ENCODE measurements at regions not wholly inside any gene's neighbourhood (a gene's known extent, or its start where the extent isn't known, plus 50 kb on each side); places are given as distances from the start of the nearest gene placed in this dataset.

DNA sequence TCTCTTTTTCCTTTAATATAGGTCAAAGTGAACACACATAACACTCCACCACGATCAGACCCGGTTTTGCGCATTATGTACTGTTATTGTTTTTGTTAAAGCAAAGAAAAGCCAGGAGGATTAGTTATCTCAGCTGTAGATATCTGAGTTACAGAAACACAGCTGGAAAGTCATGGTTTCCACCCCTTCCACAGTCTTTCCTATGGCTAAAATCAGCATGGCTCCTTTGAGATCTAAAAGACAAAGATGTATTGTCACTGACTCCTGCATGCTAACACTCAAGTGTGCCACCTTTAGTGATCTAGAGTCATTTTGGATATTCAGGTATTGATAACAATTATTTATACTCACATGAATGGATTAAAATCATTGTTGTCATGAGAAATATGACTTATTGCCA lies 260.0 kb downstream of the FIGN start:
- Mint-ChIP-seq H3K27me3 (ENCODE audit: unreplicated experiment) (no peaks in the 10 kb centered on the region), H3K4me1 (ENCODE audit: low read depth, unreplicated experiment) (peaks cover 8% of the 10 kb centered on the region), H3K9me3 (ENCODE audit: low read depth, unreplicated experiment) (peaks cover 3% of the 10 kb centered on the region), H3K27ac (ENCODE audit: unreplicated experiment) (no peak overlapping the region), H3K4me3 (ENCODE audit: low read depth, unreplicated experiment) (no peak overlapping the region), H3K36me3 (ENCODE audit: insufficient read depth, unreplicated experiment) (no peaks in the 10 kb centered on the region)
- no peak for DNase-seq
- TF ChIP-seq, protein P1, sequence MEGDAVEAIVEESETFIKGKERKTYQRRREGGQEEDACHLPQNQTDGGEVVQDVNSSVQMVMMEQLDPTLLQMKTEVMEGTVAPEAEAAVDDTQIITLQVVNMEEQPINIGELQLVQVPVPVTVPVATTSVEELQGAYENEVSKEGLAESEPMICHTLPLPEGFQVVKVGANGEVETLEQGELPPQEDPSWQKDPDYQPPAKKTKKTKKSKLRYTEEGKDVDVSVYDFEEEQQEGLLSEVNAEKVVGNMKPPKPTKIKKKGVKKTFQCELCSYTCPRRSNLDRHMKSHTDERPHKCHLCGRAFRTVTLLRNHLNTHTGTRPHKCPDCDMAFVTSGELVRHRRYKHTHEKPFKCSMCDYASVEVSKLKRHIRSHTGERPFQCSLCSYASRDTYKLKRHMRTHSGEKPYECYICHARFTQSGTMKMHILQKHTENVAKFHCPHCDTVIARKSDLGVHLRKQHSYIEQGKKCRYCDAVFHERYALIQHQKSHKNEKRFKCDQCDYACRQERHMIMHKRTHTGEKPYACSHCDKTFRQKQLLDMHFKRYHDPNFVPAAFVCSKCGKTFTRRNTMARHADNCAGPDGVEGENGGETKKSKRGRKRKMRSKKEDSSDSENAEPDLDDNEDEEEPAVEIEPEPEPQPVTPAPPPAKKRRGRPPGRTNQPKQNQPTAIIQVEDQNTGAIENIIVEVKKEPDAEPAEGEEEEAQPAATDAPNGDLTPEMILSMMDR (IDR thresholded peaks at IDR 0.05; ENCODE audit: unreplicated experiment) = no peak
- CTCF ChIA-PET = no interaction called here
- intact Hi-C loops (cut with micrococcal nuclease; ENCODE audit: unreplicated experiment) = loop anchor here (10.0 kb wide), 1 partner anchor 959 kb away; no protein-coding TSS in a partner anchor
- no TSS peak for BruUV-seq (replicated peaks)

GRCh38 chr2:163474889-163475288 lies 260.9 kb downstream of the FIGN start:
- Mint-ChIP-seq H3K9me3 (ENCODE audit: low read depth, unreplicated experiment) (peaks cover 3% of the 10 kb centered on the region), H3K4me1 (ENCODE audit: low read depth, unreplicated experiment) (peaks cover 8% of the 10 kb centered on the region), H3K27me3 (ENCODE audit: unreplicated experiment) (no peaks in the 10 kb centered on the region), H3K36me3 (ENCODE audit: insufficient read depth, unreplicated experiment) (no peaks in the 10 kb centered on the region), H3K27ac (ENCODE audit: unreplicated experiment) (no peak overlapping the region), H3K4me3 (ENCODE audit: low read depth, unreplicated experiment) (no peak overlapping the region)
- TF ChIP-seq, protein P1 (IDR thresholded peaks at IDR 0.05; ENCODE audit: unreplicated experiment) = no peak
- BruUV-seq (replicated peaks) = no TSS peak
- CTCF ChIA-PET = interaction anchor here (0.6 kb wide), 1 partner anchor 13 kb away, joined by 3 read pairs; no protein-coding TSS in a partner anchor
- no peak for DNase-seq
- intact Hi-C loops (cut with micrococcal nuclease; ENCODE audit: unreplicated experiment) = loop anchor here (5.0 to 10.0 kb wide), 3 partner anchors 137 to 960 kb away; no protein-coding TSS in a partner anchor

GRCh38 chr2:163474319-163474744 lies 261.5 kb downstream of the FIGN start:
- TF ChIP-seq, protein P1 (IDR thresholded peaks at IDR 0.05; ENCODE audit: unreplicated experiment) = no peak
- no peaks in the 10 kb centered on the region for H3K27me3 Mint-ChIP-seq (ENCODE audit: unreplicated experiment)
- no peak overlapping the region for H3K27ac Mint-ChIP-seq (ENCODE audit: unreplicated experiment)
- no TSS peak for BruUV-seq (replicated peaks)
- H3K4me1 Mint-ChIP-seq (ENCODE audit: low read depth, unreplicated experiment) = peaks cover 8% of the 10 kb centered on the region
- no peak overlapping the region for H3K4me3 Mint-ChIP-seq (ENCODE audit: low read depth, unreplicated experiment)
- no peaks in the 10 kb centered on the region for H3K36me3 Mint-ChIP-seq (ENCODE audit: insufficient read depth, unreplicated experiment)
- CTCF ChIA-PET = no interaction called here
- intact Hi-C loops (cut with micrococcal nuclease; ENCODE audit: unreplicated experiment) = loop anchor here (5.0 to 10.0 kb wide), 3 partner anchors 138 to 960 kb away; no protein-coding TSS in a partner anchor
- peaks cover 3% of the 10 kb centered on the region for H3K9me3 Mint-ChIP-seq (ENCODE audit: low read depth, unreplicated experiment)
- DNase-seq = no peak

DNA sequence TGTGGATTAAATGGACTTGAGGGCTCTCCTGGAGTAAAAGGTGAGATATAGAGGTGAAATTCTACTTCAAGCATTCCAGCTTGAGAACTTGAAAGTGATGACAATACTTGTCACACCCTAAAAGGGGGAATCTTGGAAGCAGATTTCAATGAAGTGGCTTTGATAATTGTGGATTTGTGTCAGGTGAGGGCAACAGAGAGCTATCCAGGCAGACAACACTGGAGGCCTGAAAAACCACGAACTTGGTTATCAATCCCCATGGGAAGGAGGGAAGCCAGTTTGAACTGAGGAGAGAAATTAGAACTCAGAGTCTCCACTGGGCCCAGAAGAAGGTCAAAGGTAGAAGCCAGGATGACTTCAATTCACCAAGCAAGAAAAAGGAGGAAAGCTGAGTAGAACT lies 263.9 kb downstream of the FIGN start:
- no peaks in the 10 kb centered on the region for H3K9me3 Mint-ChIP-seq (ENCODE audit: low read depth, unreplicated experiment)
- peak; percentile 20 for DNase-seq
- H3K27me3 Mint-ChIP-seq (ENCODE audit: unreplicated experiment) = no peaks in the 10 kb centered on the region
- H3K4me3 Mint-ChIP-seq (ENCODE audit: low read depth, unreplicated experiment) = no peak overlapping the region
- CTCF ChIA-PET = interaction anchor here (0.8 to 1.7 kb wide), 4 partner anchors 10 to 589 kb away, joined by 3 to 4 read pairs (median 4); no protein-coding TSS in a partner anchor
- no peaks in the 10 kb centered on the region for H3K36me3 Mint-ChIP-seq (ENCODE audit: insufficient read depth, unreplicated experiment)
- peaks cover 8% of the 10 kb centered on the region for H3K4me1 Mint-ChIP-seq (ENCODE audit: low read depth, unreplicated experiment)
- no peak overlapping the region for H3K27ac Mint-ChIP-seq (ENCODE audit: unreplicated experiment)
- intact Hi-C loops (cut with micrococcal nuclease; ENCODE audit: unreplicated experiment) = loop anchor here (2.0 to 10.0 kb wide), 5 partner anchors 140 to 1007 kb away; no protein-coding TSS in a partner anchor
- TF ChIP-seq, protein P1 (IDR thresholded peaks at IDR 0.05; ENCODE audit: unreplicated experiment) = peak; percentile 34
- BruUV-seq (replicated peaks) = no TSS peak

Data from Calu3 (cell line).